GM12892 (cell line): ENCODE measurements at regions not wholly inside any gene's neighbourhood (a gene's known extent, or its start where the extent isn't known, plus 50 kb on each side); places are given as distances from the start of the nearest gene placed in this dataset.

Experiments used
- POLR2A ChIP-seq: IDR thresholded peaks from 2 replicates; pipeline ENCODE4 v1.6.1; 2011; ENCODE audit warnings: low read depth, low read length, control low read depth
- POLR2AphosphoS5 ChIP-seq: IDR thresholded peaks from 2 replicates; pipeline ENCODE4 v1.6.1; 2011; ENCODE audit warnings: low read depth, low read length, control low read depth
- TAF1 ChIP-seq: IDR thresholded peaks from 2 replicates; pipeline ENCODE4 v1.6.1; 2011; ENCODE audit warnings: low read depth, mild to moderate bottlenecking, control low read depth, low read length, borderline replicate concordance

GRCh38 chr2:16607301-16607700 is 58.3 kb downstream of the CYRIA start:
- no peak for TF ChIP-seq POLR2AphosphoS5
- TF ChIP-seq POLR2A = no peak
- no peak for TF ChIP-seq TAF1
